ENCODE measurements at regions not wholly inside any gene's neighbourhood (a gene's known extent, or its start where the extent isn't known, plus 50 kb on each side); places are given as distances from the start of the nearest gene placed in this dataset.

DNA sequence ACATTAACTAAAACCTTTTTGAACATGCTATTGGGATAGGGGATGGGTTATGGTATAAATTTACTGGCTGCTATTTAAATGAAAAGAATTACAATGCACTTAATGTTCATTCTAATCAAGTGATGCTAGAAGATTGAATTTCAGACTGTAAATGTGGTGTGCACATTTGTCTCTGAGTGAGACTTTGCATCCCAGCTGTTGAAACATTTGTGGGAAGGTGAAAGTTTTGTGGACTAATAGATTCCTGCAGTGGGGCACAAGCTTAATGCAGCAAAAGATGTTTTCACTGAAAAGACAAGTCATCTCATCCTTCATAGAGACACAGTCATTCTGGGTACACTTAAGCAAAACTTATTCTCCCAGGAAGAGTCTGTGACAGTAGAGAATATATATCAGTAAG is 323.6 kb downstream of the NFIB start:
- TF ChIP-seq, protein P1, sequence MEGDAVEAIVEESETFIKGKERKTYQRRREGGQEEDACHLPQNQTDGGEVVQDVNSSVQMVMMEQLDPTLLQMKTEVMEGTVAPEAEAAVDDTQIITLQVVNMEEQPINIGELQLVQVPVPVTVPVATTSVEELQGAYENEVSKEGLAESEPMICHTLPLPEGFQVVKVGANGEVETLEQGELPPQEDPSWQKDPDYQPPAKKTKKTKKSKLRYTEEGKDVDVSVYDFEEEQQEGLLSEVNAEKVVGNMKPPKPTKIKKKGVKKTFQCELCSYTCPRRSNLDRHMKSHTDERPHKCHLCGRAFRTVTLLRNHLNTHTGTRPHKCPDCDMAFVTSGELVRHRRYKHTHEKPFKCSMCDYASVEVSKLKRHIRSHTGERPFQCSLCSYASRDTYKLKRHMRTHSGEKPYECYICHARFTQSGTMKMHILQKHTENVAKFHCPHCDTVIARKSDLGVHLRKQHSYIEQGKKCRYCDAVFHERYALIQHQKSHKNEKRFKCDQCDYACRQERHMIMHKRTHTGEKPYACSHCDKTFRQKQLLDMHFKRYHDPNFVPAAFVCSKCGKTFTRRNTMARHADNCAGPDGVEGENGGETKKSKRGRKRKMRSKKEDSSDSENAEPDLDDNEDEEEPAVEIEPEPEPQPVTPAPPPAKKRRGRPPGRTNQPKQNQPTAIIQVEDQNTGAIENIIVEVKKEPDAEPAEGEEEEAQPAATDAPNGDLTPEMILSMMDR (IDR thresholded peaks at IDR 0.05), result no peak
- TF ChIP-seq POLR2A (IDR thresholded peaks at IDR 0.05) (no peak), POLR2AphosphoS5 (IDR thresholded peaks at IDR 0.05) (no peak)

Data from sigmoid colon (tissue), 4 donors.